GM12873 (cell line): ENCODE measurements at regions not wholly inside any gene's neighbourhood (a gene's known extent, or its start where the extent isn't known, plus 50 kb on each side); places are given as distances from the start of the nearest gene placed in this dataset.

Experiments
- CTCF ChIP-seq: IDR thresholded peaks from 2 replicates; pipeline ENCODE4 v1.5.1; 2012; ENCODE audit warnings: low read depth, mild to moderate bottlenecking, moderate library complexity, low read length, control low read depth; ENCODE audit not compliant: insufficient read depth; ENCODE audit errors: missing control alignments

GRCh38 chr6:167705211-167705750, 121.4 kb upstream of the AFDN start:
- TF ChIP-seq CTCF = no peak

- no peak for TF ChIP-seq CTCF
Measured at GRCh38 chr6:167706313-167707109, 120.2 kb upstream of the AFDN start.

GRCh38 chr6:167707686-167708500, 118.8 kb upstream of the AFDN start:
- TF ChIP-seq CTCF = no peak

- no peak for TF ChIP-seq CTCF
Measured at GRCh38 chr6:167708501-167709094, 118.1 kb upstream of the AFDN start.

- no peak for TF ChIP-seq CTCF
Measured at GRCh38 chr6:167709196-167709595, 117.5 kb upstream of the AFDN start.

GRCh38 chr6:167710363-167710920, 116.3 kb upstream of the AFDN start:
- no peak for TF ChIP-seq CTCF
